Kidney (tissue), 13 donors: ENCODE measurements at regions not wholly inside any gene's neighbourhood (a gene's known extent, or its start where the extent isn't known, plus 50 kb on each side); places are given as distances from the start of the nearest gene placed in this dataset.

ENCODE experiments used
- DNase-seq, 5 donors: peaks; one replicate each; pipeline ENCODE4 v3.0.0-alpha.2; 2013 to 2020
- FAIRE-seq: peaks from 2 replicates; lab custom pipeline; 2012; peaks lifted over from hg19 to GRCh38; lab: Jason Lieb, UNC
- H3K27ac ChIP-seq, 2 donors: one replicate each; pipeline ENCODE4 v1.7.0; 2013; ENCODE audit warnings: low read depth in 2 of 2, low read length in 2 of 2, inconsistent platforms in 1 of 2
- H3K27me3 ChIP-seq: one replicate; pipeline ENCODE4 v1.7.1; 2013; ENCODE audit warnings: low read length, inconsistent platforms; ENCODE audit not compliant: control insufficient read depth, insufficient read depth
- H3K36me3 ChIP-seq, 3 donors: one replicate each; pipeline versions ENCODE4 v1.7.0 to v1.7.1; 2013; ENCODE audit warnings: low read length in 3 of 3, control low read depth in 1 of 3, inconsistent platforms in 1 of 3; ENCODE audit not compliant: insufficient read depth in 3 of 3, control insufficient read depth in 2 of 3
- H3K4me1 ChIP-seq, 3 donors: one replicate each; pipeline versions ENCODE4 v1.7.0 to v1.7.1; 2013; ENCODE audit warnings: low read length in 3 of 3, inconsistent platforms in 1 of 3, low read depth in 1 of 3; ENCODE audit not compliant: control insufficient read depth in 2 of 3, insufficient read depth in 2 of 3
- H3K4me3 ChIP-seq, 3 donors: one replicate each; pipeline versions ENCODE4 v1.7.0 to v1.8.1; 2013; ENCODE audit warnings: low read length in 3 of 3, control low read depth in 1 of 3, inconsistent platforms in 1 of 3
- H3K9ac ChIP-seq, 3 donors: one replicate each; pipeline versions ENCODE4 v1.7.0 to v1.7.1; 2013; ENCODE audit warnings: low read length in 3 of 3, control low read depth in 1 of 3, inconsistent platforms in 1 of 3
- H3K9me3 ChIP-seq, 3 donors: one replicate each; pipeline versions ENCODE4 v1.7.0 to v1.7.1; 2013; ENCODE audit warnings: low read length in 3 of 3, control low read depth in 1 of 3, inconsistent platforms in 1 of 3; ENCODE audit not compliant: control insufficient read depth in 2 of 3, insufficient read depth in 1 of 3
- CTCF ChIP-seq: IDR thresholded peaks from 3 replicates; pipeline ENCODE4 v1.5.1; 2012; ENCODE audit warnings: mild to moderate bottlenecking, moderate library complexity, borderline replicate concordance; ENCODE audit not compliant: insufficient read depth; ENCODE audit errors: extremely low read depth
- intact Hi-C: fragments of 100-400 bp; cut with DNase I; formaldehyde crosslinking; loops from one replicate; pipeline ENCODE4 v1.11.1; 2022
- donor health status: control.
- donor health status: control.
- donor health status: control.
- donor health status: control.
- donor health status: control.
- donor health status: DM: yes; HTN: yes; CAD: no.
- donor health status: Normal renal cell carcinoma (clear cell type).

DNA sequence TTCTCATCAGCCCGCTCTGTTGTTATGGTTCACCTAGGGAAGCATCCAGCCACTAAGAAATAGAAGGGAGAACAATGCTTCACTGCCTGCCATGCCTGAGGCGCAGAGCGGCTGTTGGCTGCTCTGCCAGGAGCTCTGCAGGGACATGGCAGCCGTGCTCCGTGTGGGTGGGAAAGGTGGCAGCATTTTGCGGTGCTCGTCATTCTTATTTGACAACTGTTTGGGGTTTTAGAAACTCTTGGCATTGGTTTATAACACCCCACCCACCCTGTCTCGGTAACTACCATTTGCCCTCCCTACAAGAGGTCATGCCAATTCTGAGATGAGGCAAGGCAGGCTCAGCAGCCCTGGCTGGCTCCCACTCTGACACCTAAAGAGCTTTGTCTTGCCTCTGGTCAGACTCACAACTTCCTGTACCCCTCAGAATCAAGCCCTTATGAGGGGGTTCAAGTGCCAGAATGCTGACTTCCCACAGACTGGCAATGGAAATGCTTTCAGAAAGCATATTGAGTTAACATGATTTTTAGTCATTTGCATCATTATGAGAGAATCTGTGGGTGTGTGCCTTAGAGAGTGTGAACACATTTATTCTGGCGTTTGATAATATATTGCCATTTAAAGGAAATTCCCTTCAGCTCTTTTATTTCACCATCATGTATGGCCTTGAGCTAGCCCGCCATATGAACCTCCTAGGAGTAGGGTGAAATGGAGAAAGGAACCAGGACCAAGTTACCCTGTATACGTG, 288.0 kb upstream of the ANKRD55 start:
- no peak overlapping the region for H3K4me3 ChIP-seq
- H3K9ac ChIP-seq = no peak overlapping the region
- no peaks in the 10 kb centered on the region for H3K9me3 ChIP-seq
- H3K36me3 ChIP-seq = no peaks in the 10 kb centered on the region
- FAIRE-seq (no peak), DNase-seq (peak in 3 of 5 donors; percentile 19 to 74 (median 47))
- intact Hi-C loops = no loop called here
- H3K4me1 ChIP-seq = peaks cover 4 to 27% (median 22%) of the 10 kb centered on the region in 3 donors
- H3K27me3 ChIP-seq = no peaks in the 10 kb centered on the region
- no peak for TF ChIP-seq CTCF
- H3K27ac ChIP-seq = no peak overlapping the region

GRCh38 chr5:56518820-56519219, 285.7 kb upstream of the ANKRD55 start:
- peaks cover 4 to 40% (median 26%) of the 10 kb centered on the region in 3 donors for H3K4me1 ChIP-seq
- no peaks in the 10 kb centered on the region for H3K27me3 ChIP-seq
- FAIRE-seq = no peak
- H3K9ac ChIP-seq = no peak overlapping the region
- no peak overlapping the region for H3K4me3 ChIP-seq
- H3K27ac ChIP-seq = no peak overlapping the region
- intact Hi-C loops = no loop called here
- H3K9me3 ChIP-seq = no peaks in the 10 kb centered on the region
- DNase-seq = no peak
- H3K36me3 ChIP-seq = no peaks in the 10 kb centered on the region
- TF ChIP-seq CTCF = no peak

- H3K9me3 ChIP-seq = no peaks in the 10 kb centered on the region
- no peak overlapping the region for H3K4me3 ChIP-seq
- H3K27me3 ChIP-seq = no peaks in the 10 kb centered on the region
- DNase-seq = peak in 2 of 5 donors; percentile 36 to 42
- intact Hi-C loops = no loop called here
- H3K27ac ChIP-seq = no peak overlapping the region
- no peaks in the 10 kb centered on the region for H3K36me3 ChIP-seq
- no peak for FAIRE-seq
- peaks cover 0 to 33% (median 18%) of the 10 kb centered on the region in 3 donors for H3K4me1 ChIP-seq
- TF ChIP-seq CTCF = no peak
- H3K9ac ChIP-seq = no peak overlapping the region
Observed at GRCh38 chr5:56517011-56517416, 283.9 kb upstream of the ANKRD55 start.
